GM10248 (cell line): ENCODE measurements at regions not wholly inside any gene's neighbourhood (a gene's known extent, or its start where the extent isn't known, plus 50 kb on each side); places are given as distances from the start of the nearest gene placed in this dataset.

Experiments used
- CTCF ChIA-PET: fragments of 300-600 bp; sonication (Branson Sonifier 250); formaldehyde crosslinking; extraction: SDS; loops from one replicate; lab custom pipeline; 2021; ENCODE audit warnings: antibody characterized with exemption; lab: Yijun Ruan, JAX
- POLR2A ChIA-PET: fragments of 350-650 bp; sonication (Branson Sonifier 250); formaldehyde crosslinking; extraction: SDS; loops from one replicate; lab custom pipeline; 2020; ENCODE audit warnings: antibody characterized with exemption; lab: Yijun Ruan, JAX
- DNase-seq: peaks from one replicate; pipeline ENCODE4 v3.0.0; 2012; ENCODE audit errors: extremely low spot score
- CTCF ChIP-seq: IDR thresholded peaks from 2 replicates; pipeline ENCODE4 v1.5.1; 2012; ENCODE audit warnings: mild to moderate bottlenecking, low read depth; ENCODE audit errors: extremely low read depth, missing control alignments, control extremely low read depth

- POLR2A ChIA-PET = no interaction called here
- DNase-seq = no peak
- no peak for TF ChIP-seq CTCF
- CTCF ChIA-PET = interaction anchor here (1.1 to 1.4 kb wide), 3 partner anchors 10 to 16 kb away, joined by 4 to 7 read pairs (median 4); no protein-coding TSS in a partner anchor
These were observed 127.9 kb downstream of the ZNF326 start for GRCh38 chr1:90122654-90123340.

- peak; percentile 54 for TF ChIP-seq CTCF
- ChIA-PET CTCF (interaction anchor here (0.8 to 1.1 kb wide), 6 partner anchors 9 to 1051 kb away, joined by 3 to 5 read pairs (median 3); no protein-coding TSS in a partner anchor), POLR2A (no interaction called here)
- peak; percentile 20 for DNase-seq
These were observed 119.7 kb downstream of the ZNF326 start for GRCh38 chr1:90114521-90115141.

- DNase-seq = no peak
- no peak for TF ChIP-seq CTCF
- CTCF ChIA-PET = interaction anchor here (0.9 kb wide), 1 partner anchor 25 kb away, joined by 4 read pairs; no protein-coding TSS in a partner anchor
- POLR2A ChIA-PET = no interaction called here
These were observed 113.1 kb downstream of the ZNF326 start for GRCh38 chr1:90107990-90108389.

GRCh38 chr1:90106311-90106710, 111.4 kb downstream of the ZNF326 start:
- DNase-seq = no peak
- ChIA-PET POLR2A (no interaction called here), CTCF (interaction anchor here (1.2 kb wide), 1 partner anchor 12 kb away, joined by 3 read pairs; no protein-coding TSS in a partner anchor)
- TF ChIP-seq CTCF = no peak

DNA sequence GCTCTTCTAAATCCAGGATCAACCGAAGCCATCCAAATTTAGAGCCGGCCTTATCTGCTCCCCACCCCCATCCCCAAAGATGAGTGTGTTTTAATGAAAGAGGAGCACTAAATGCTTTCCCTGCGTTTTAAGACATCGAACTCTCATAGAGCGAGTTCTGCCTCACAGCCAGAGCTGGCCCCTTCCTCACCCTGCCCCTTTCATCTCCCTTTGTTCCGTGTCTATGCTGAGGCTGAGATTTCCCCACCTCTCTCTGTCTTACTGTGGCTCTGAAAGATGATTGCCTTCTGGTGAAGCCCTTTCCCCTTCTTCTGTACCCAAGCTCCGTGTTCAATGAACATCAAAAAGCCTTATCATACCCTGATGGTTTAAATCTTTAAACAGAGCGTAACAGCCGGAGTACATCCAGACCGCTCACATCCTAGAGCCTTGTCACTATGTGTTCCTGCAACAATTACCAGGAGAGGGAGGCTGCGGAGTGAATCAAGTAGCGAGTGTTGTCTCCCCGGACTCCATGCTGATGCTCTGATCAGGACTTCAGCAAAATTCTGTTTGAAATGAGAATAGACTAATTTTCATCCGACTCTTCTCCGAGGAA, 110.1 kb downstream of the ZNF326 start:
- ChIA-PET POLR2A (no interaction called here), CTCF (interaction anchor here (1.7 kb wide), 1 partner anchor 9 kb away, joined by 5 read pairs; no protein-coding TSS in a partner anchor)
- no peak for TF ChIP-seq CTCF
- no peak for DNase-seq

DNA sequence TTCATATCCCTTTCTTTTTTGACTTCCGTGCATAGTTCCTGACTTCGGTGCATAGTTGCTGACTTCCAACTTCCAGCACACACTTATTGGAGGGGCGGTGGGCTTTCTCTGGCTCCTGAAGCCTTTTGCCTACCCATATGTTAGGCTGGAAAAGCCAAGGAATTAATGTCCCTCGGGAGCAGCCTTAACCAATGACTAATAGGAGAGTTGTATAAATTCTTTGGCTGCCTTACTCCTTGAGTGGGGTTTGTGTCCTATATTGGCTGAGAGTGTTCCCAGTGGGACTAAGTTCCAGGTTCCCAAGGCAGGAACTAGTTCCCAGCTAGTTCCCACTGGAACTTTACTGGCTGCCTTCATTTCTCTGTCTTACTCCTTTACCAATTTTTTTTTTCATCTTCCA, 105.7 kb downstream of the ZNF326 start:
- TF ChIP-seq CTCF = no peak
- no peak for DNase-seq
- CTCF ChIA-PET = interaction anchor here (1.3 to 1.4 kb wide), 2 partner anchors 10 to 16 kb away, joined by 3 to 4 read pairs; no protein-coding TSS in a partner anchor
- POLR2A ChIA-PET = no interaction called here
